Testis (tissue), 2 donors: ENCODE measurements at regions not wholly inside any gene's neighbourhood (a gene's known extent, or its start where the extent isn't known, plus 50 kb on each side); places are given as distances from the start of the nearest gene placed in this dataset.

Experiments used
- CTCF ChIP-seq, 3 experiments: fragments of 450-650 bp in 2 of 3; fragments of 200-600 bp in 1 of 3; sonication (generic) in 1 of 3; IDR thresholded peaks; one replicate each; pipeline ENCODE4 v1.5.1; 2016 to 2019; ENCODE audit warnings: antibody characterized with exemption in 3 of 3, mild to moderate bottlenecking in 2 of 3, moderate library complexity in 1 of 3
- POLR2A ChIP-seq: fragments of 450-650 bp; IDR thresholded peaks from one replicate; pipeline ENCODE4 v1.6.1; 2017; ENCODE audit warnings: antibody characterized with exemption, mild to moderate bottlenecking, moderate library complexity

- TF ChIP-seq CTCF (IDR thresholded peaks at IDR 0.05) (no peak), POLR2A (no peak)
Measured at GRCh38 chr14:34018125-34018524, 67.3 kb upstream of the EGLN3 start.
